Lower leg skin (tissue), 4 donors: ENCODE measurements at regions not wholly inside any gene's neighbourhood (a gene's known extent, or its start where the extent isn't known, plus 50 kb on each side); places are given as distances from the start of the nearest gene placed in this dataset.

ENCODE experiments used
- DNase-seq, 2 donors: peaks; one replicate each; pipeline ENCODE4 v3.0.0-alpha.2; 2019; ENCODE audit warnings: low spot score in 2 of 2
- H3K4me3 ChIP-seq: fragments of 200-600 bp; sonication (generic); 2 replicates; pipeline ENCODE4 v1.5.1; 2017; ENCODE audit warnings: mild to moderate bottlenecking, low read depth; ENCODE audit not compliant: poor library complexity, severe bottlenecking
- CTCF ChIP-seq, 3 donors: fragments of 450-650 bp; IDR thresholded peaks; one replicate each; pipeline ENCODE4 v1.5.1; 2016; ENCODE audit warnings: antibody characterized with exemption in 3 of 3, mild to moderate bottlenecking in 3 of 3, moderate library complexity in 2 of 3
- POLR2A ChIP-seq, 2 donors: fragments of 450-650 bp; IDR thresholded peaks; one replicate each; pipeline ENCODE4 v1.6.1; 2016 to 2017; ENCODE audit warnings: antibody characterized with exemption in 2 of 2, mild to moderate bottlenecking in 1 of 2, moderate library complexity in 1 of 2
- WGBS, 2 donors: methylation state at CpG; one replicate each; pipeline ENCODE4 v1.1.5; 2018; 5-methylcytosine and 5-hydroxymethylcytosine counted together
- intact Hi-C: fragments of 100-400 bp; cut with DNase I; formaldehyde crosslinking; loops from one replicate; pipeline ENCODE4 v1.15.0; 2023; ENCODE audit warnings: low total_unique reads

DNA sequence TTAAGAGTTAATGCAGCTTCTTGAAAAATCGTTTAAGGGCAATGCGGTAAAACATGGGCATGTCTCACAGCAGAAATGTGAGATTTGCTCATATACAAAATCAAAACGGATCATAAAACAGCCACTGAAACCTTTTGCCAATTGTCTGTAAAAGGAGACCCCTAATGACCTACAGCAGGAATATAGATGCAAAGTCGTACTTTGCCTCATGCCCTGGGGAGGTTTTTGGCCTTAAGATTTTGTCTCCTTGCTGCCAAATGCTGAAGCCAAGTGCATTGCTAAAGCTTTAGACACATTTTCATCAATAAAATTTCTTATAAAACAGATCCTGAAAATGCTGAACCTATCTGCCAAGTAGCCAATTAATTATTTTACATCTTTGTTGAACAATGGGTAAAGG lies 226.9 kb downstream of the TGFB2 start:
- intact Hi-C loops = no loop called here
- DNase-seq = no peak
- WGBS, 2 donors = 70 to 71% methylated on average over 4 of the region's 4 CpGs

GRCh38 chr1:218573925-218574324 lies 228.8 kb downstream of the TGFB2 start:
- TF ChIP-seq POLR2A (IDR thresholded peaks at IDR 0.05) (no peak), CTCF (IDR thresholded peaks at IDR 0.05) (no peak)
- DNase-seq = no peak
- 85 to 88% methylated on average over 2 of the region's 2 CpGs for WGBS, 2 donors
- intact Hi-C loops = no loop called here
- no peak overlapping the region for H3K4me3 ChIP-seq

More for the DNA sequence above, 226.9 kb downstream of the TGFB2 start:
- no peak overlapping the region for H3K4me3 ChIP-seq
- TF ChIP-seq CTCF (IDR thresholded peaks at IDR 0.05) (no peak), POLR2A (IDR thresholded peaks at IDR 0.05) (no peak)

- 92% methylated on average over 1 of the region's 1 CpG for WGBS, 2 donors
- TF ChIP-seq POLR2A (IDR thresholded peaks at IDR 0.05) = no peak
- no peak for TF ChIP-seq CTCF (IDR thresholded peaks at IDR 0.05)
- H3K4me3 ChIP-seq = no peak overlapping the region
- no peak for DNase-seq
- intact Hi-C loops = no loop called here
Observed at GRCh38 chr1:218575079-218575478, 229.9 kb downstream of the TGFB2 start.

- H3K4me3 ChIP-seq = no peak overlapping the region
- no peak for DNase-seq
- intact Hi-C loops = no loop called here
- 37 to 50% methylated on average over 1 of the region's 1 CpG for WGBS, 2 donors
- TF ChIP-seq CTCF (IDR thresholded peaks at IDR 0.05) (no peak), POLR2A (IDR thresholded peaks at IDR 0.05) (no peak)
Observed at GRCh38 chr1:218575856-218576255, 230.7 kb downstream of the TGFB2 start.

DNA sequence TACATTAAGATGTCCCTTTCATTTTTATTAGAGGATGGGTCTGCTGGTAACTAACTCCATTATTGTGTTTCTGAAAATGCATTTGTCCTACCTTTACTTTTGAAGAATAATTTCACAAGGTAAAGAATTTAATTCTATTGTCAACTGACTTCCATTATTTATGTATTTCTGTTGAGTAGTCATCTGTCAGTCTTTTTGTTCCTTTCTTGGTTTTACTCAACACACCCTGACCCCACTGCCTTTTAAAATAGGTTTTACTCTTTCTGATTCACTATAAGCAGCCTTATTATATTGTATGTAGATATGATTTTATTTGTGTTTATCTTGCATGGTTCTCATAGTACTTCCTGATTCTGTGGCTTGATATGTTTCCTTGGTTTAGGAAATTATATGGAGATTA lies 237.5 kb downstream of the TGFB2 start:
- no peak for TF ChIP-seq POLR2A (IDR thresholded peaks at IDR 0.05)
- intact Hi-C loops = no loop called here
- H3K4me3 ChIP-seq = no peak overlapping the region
- DNase-seq = no peak

GRCh38 chr1:218584418-218585155 lies 239.5 kb downstream of the TGFB2 start:
- no peak overlapping the region for H3K4me3 ChIP-seq
- no peak for DNase-seq
- TF ChIP-seq CTCF (IDR thresholded peaks at IDR 0.05) (no peak), POLR2A (IDR thresholded peaks at IDR 0.05) (no peak)
- 61 to 64% methylated on average over 3 of the region's 3 CpGs for WGBS, 2 donors
- intact Hi-C loops = no loop called here
